VCaP (cell line): ENCODE measurements at regions not wholly inside any gene's neighbourhood (a gene's known extent, or its start where the extent isn't known, plus 50 kb on each side); places are given as distances from the start of the nearest gene placed in this dataset.
A peak's percentile ranks its signal among the peaks of the same experiment; 100 is the strongest.
"Not testable (repeated sequence)": the region's sequence is repeated elsewhere in the genome, so short reads cannot be mapped to it uniquely, and the experiment has no call there.

ENCODE experiments used
- H3K27ac ChIP-seq: fragments of 450-650 bp; 2 replicates; pipeline ENCODE4 v1.5.1; 2017
- TF ChIP-seq, protein P1 (sequence below): fragments of 450-650 bp; conservative IDR thresholded peaks from 2 replicates; pipeline ENCODE4 v1.5.1; 2017; ENCODE audit warnings: mild to moderate bottlenecking, moderate library complexity

GRCh38 chr5:154640213-154640831 is 114.9 kb upstream of the LARP1 start:
- H3K27ac ChIP-seq: not testable (repeated sequence)
- TF ChIP-seq, protein P1, sequence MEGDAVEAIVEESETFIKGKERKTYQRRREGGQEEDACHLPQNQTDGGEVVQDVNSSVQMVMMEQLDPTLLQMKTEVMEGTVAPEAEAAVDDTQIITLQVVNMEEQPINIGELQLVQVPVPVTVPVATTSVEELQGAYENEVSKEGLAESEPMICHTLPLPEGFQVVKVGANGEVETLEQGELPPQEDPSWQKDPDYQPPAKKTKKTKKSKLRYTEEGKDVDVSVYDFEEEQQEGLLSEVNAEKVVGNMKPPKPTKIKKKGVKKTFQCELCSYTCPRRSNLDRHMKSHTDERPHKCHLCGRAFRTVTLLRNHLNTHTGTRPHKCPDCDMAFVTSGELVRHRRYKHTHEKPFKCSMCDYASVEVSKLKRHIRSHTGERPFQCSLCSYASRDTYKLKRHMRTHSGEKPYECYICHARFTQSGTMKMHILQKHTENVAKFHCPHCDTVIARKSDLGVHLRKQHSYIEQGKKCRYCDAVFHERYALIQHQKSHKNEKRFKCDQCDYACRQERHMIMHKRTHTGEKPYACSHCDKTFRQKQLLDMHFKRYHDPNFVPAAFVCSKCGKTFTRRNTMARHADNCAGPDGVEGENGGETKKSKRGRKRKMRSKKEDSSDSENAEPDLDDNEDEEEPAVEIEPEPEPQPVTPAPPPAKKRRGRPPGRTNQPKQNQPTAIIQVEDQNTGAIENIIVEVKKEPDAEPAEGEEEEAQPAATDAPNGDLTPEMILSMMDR: peak; percentile 76

DNA sequence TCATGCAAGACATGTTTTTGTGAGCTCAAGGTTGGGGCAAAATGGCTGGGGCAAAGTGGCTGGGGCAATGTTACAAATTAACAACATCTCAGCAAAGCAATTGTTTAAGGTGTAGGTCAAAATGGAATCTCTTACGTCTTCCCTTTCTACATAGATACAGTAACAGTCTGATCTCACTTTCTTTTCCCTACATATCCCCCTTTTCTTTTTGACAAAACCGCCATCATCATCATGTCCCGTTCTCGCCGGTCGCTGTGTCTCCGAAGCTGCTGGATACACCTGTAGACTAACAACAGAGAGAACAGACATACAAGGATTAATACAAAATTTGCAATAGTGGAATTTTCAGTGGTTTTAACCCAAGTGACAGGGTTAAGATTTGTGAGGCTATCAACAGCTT is 118.4 kb upstream of the LARP1 start:
- H3K27ac ChIP-seq: not testable (repeated sequence)

DNA sequence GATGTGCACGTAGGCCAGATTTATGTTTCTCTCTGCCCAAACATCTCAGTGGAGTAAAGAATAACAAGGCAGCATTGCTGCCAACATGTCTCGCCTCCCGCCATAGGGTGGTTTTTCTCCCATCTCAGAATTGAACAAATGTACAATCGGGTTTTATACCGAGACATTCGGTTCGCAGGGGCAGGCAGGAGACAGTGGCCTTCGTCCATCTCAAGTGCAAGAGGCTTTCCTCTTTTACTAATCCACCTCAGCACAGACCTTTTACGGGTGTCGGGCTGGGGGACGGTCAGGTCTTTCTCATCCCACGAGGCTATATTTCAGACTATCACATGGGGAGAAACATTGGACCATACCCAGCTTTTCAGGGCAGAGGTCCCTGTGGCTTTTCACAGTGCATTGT is 118.9 kb upstream of the LARP1 start:
- H3K27ac ChIP-seq: not testable (repeated sequence)

GRCh38 chr5:154633744-154634143 is 121.4 kb upstream of the LARP1 start:
- H3K27ac ChIP-seq: not testable (repeated sequence)

- TF ChIP-seq, protein P1: no peak
Observed at GRCh38 chr5:154631141-154631540, 124.0 kb upstream of the LARP1 start.

GRCh38 chr5:154630410-154630809 is 124.8 kb upstream of the LARP1 start:
- H3K27ac ChIP-seq: no peak overlapping the region
- TF ChIP-seq, protein P1: no peak

More at GRCh38 chr5:154631141-154631540, 124.0 kb upstream of the LARP1 start:
- H3K27ac ChIP-seq: no peak overlapping the region

DNA sequence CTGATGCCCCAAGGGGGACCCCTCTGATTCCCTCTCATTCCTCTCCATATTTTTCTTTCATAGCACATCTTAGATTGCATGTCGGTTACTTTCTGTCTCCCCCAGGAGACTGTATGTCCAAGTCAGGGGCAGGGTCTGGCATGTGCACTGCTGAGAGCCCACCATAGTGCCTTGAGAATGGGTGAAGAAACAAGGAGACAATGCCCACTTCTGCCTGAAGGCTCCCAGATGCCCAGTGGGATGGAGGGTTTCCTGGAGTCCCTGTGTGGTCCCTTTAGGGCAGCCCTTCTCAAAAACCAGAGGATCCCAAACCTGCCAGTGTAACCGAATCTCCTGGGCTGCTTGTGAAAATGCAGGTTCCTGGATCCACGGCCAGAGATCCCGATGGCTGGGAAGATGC is 126.5 kb upstream of the LARP1 start:
- TF ChIP-seq, protein P1: no peak
- no peak overlapping the region for H3K27ac ChIP-seq

GRCh38 chr5:154627698-154628678 is 127.2 kb upstream of the LARP1 start:
- no peak overlapping the region for H3K27ac ChIP-seq
- TF ChIP-seq, protein P1: no peak

DNA sequence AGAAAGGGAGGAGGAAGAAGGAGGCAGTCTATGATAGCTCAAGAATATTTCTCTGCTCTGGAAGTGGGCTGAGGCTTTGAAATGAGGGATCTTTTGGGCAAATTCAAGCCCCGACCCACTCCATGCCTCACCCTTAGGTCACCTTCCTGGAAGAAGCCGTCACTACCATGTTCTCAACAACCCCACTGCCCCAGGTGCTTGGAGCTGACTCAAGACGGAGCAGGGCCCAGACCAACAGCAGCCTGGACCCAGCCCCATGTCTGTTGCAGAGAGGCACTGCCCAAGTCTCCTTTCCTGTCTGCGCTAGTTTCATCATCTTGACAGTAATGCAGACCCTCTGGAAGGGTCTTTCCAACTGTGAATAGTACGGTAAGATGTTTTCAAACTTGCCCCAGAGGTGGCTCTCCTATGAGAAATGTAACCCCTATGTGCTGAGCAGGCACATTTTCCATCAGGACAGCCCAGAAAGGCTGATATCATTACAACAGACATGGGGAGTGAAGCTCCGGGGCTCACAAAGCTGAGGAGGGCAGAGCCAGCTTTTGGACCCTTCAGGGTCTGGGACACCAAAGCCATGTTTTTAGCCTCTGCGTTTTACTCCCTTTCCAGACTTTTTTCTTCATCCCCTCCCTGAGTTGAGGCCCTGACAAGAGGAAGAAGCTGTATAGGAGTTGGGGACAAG is 128.2 kb upstream of the LARP1 start:
- TF ChIP-seq, protein P1: no peak
- no peak overlapping the region for H3K27ac ChIP-seq
